IPS-20b (cell line): ENCODE measurements at regions not wholly inside any gene's neighbourhood (a gene's known extent, or its start where the extent isn't known, plus 50 kb on each side); places are given as distances from the start of the nearest gene placed in this dataset.

ENCODE experiments used
- H3K27ac ChIP-seq: one replicate; pipeline ENCODE4 v1.5.1; 2013; ENCODE audit warnings: low read length
- H3K27me3 ChIP-seq: 2 replicates; pipeline ENCODE4 v1.6.1; 2013; ENCODE audit warnings: mild to moderate bottlenecking, low read length, inconsistent platforms; ENCODE audit not compliant: insufficient read depth
- H3K36me3 ChIP-seq: 2 replicates; pipeline ENCODE4 v1.6.1; 2013; ENCODE audit warnings: low read depth, mild to moderate bottlenecking, inconsistent platforms, low read length, moderate library complexity; ENCODE audit not compliant: insufficient read depth
- H3K4me1 ChIP-seq: 2 replicates; pipeline ENCODE4 v1.6.1; 2013; ENCODE audit warnings: mild to moderate bottlenecking, control low read depth, inconsistent platforms, low read length, moderate library complexity; ENCODE audit not compliant: insufficient read depth
- H3K4me3 ChIP-seq: 2 replicates; pipeline ENCODE4 v1.5.1; 2013; ENCODE audit warnings: mild to moderate bottlenecking, low read length, inconsistent platforms
- H3K9ac ChIP-seq: 2 replicates; pipeline ENCODE4 v1.6.1; 2013; ENCODE audit warnings: low read depth, mild to moderate bottlenecking, inconsistent platforms, low read length, moderate library complexity
- H3K9me3 ChIP-seq: 2 replicates; pipeline ENCODE4 v1.6.1; 2013; ENCODE audit warnings: mild to moderate bottlenecking, low read depth, low read length, inconsistent platforms; ENCODE audit not compliant: insufficient read depth

DNA sequence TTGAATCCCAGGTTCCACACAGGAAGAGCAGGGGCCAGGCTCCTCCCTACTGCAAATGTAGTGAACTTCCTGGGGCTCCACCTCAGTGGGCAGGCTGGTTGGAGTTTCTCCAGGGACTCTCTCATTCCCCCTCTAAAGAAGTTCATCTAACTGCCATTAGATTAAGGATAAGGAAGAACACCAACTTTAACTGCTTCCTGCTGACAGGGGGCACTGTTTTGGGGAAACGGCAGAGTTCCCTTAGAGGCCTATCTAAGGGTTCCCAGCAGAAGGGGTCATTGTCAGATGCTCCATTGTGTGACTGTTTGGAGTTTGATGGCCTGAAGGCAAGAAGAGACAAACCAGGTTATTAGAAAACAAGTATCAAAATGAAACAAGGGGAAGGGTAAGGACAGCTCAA lies 2159.7 kb upstream of the PIK3C3 start:
- H3K4me1 ChIP-seq, result peaks cover 4% of the 10 kb centered on the region; the same call in 1 of the 2 replicates
- H3K9me3 ChIP-seq, result no peaks in the 10 kb centered on the region
- H3K27me3 ChIP-seq, result no peaks in the 10 kb centered on the region
- H3K36me3 ChIP-seq, result no peaks in the 10 kb centered on the region
- no peak overlapping the region for H3K27ac ChIP-seq
- no peak overlapping the region for H3K4me3 ChIP-seq
- H3K9ac ChIP-seq, result no peak overlapping the region

DNA sequence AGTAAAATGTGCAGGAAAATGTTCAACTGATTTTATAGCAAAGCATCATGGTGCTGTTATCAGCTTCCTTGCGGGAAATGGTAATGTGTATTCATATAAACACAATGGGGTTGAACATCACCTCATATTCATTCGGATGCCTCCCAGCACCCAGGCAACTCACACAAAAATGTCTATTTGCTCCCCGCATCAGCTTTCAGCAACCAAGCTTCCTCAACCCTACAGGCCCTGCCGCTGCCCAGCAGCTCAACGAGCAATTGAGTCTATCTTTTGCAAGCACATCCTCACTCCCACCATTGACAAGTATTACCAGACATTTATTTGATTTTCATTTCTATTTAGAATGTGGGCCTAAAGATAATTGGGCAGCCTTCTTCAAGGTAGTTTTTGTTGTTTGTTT lies 2161.4 kb upstream of the PIK3C3 start:
- H3K27ac ChIP-seq, result no peak overlapping the region
- H3K27me3 ChIP-seq, result no peaks in the 10 kb centered on the region
- no peaks in the 10 kb centered on the region for H3K36me3 ChIP-seq
- peaks cover 10% of the 10 kb centered on the region; the same call in 1 of the 2 replicates for H3K4me1 ChIP-seq
- no peak overlapping the region for H3K9ac ChIP-seq
- no peak overlapping the region for H3K4me3 ChIP-seq
- H3K9me3 ChIP-seq, result no peaks in the 10 kb centered on the region

DNA sequence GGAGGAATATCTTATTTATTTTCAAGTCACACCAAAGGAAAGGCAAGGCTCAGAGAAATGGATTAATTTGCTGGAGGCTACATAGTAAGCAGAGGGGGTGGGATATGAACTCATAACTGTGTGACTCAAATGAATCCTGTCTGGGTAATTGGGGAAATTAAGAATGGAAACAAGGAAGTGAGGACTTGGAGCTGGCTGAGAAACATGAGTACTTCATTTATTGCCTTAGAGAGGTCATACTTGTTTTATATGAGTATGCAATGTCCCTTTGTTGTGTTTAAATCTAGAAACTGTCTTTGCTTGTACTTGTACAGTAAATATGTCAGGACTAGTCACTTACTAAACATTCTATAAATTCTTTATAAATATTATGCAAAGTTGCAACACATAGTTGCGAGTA lies 2166.7 kb upstream of the PIK3C3 start:
- Histone ChIP-seq H3K9me3 (no peaks in the 10 kb centered on the region), H3K4me3 (no peak overlapping the region), H3K9ac (no peak overlapping the region), H3K27ac (no peak overlapping the region), H3K4me1 (peaks cover 42% of the 10 kb centered on the region), H3K27me3 (no peaks in the 10 kb centered on the region), H3K36me3 (no peaks in the 10 kb centered on the region)

DNA sequence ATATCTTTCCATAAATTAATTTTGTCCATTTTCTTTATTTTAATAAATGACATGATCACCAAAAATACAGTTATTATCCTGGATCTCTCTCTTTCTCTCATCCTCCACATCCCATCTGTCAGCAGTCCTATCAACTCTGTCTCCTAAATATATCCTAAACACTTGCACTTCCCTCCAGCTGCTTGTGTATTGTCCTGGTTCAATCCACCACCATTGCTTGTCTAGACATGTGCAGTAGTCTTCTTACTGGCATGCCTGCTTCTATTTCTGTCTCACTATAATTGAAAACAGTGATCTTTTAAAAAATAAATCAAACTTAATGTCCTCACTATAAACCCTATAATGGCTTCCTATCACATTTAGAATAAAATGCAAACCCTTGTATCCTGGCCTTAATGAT lies 2168.6 kb upstream of the PIK3C3 start:
- Histone ChIP-seq H3K27ac (no peak overlapping the region), H3K4me3 (no peak overlapping the region), H3K27me3 (no peaks in the 10 kb centered on the region), H3K9me3 (no peaks in the 10 kb centered on the region), H3K4me1 (peaks cover 40% of the 10 kb centered on the region), H3K36me3 (no peaks in the 10 kb centered on the region), H3K9ac (no peak overlapping the region)

DNA sequence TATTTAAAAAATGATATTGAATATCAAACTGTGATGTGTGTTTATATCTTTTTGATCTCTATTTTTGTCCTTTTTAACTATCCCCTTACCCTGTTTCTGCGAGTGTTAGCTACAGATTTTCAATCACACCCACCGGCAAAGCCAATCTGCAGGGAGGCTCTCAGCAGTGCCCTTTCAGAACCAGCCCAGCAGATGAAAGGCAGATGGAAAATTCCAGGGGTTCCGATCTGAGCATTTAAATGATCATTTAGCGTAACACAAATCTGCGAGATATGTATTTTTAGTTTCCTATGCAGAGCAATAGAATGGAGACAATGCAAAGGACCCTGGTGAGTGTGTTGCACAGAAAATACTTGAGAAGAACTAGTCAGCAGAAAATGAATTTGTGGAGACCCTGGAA lies 2170.5 kb upstream of the PIK3C3 start:
- Histone ChIP-seq H3K9ac (no peak overlapping the region), H3K27ac (no peak overlapping the region), H3K36me3 (no peaks in the 10 kb centered on the region), H3K9me3 (no peaks in the 10 kb centered on the region), H3K4me3 (no peak overlapping the region), H3K27me3 (no peaks in the 10 kb centered on the region), H3K4me1 (peaks cover 40% of the 10 kb centered on the region)

DNA sequence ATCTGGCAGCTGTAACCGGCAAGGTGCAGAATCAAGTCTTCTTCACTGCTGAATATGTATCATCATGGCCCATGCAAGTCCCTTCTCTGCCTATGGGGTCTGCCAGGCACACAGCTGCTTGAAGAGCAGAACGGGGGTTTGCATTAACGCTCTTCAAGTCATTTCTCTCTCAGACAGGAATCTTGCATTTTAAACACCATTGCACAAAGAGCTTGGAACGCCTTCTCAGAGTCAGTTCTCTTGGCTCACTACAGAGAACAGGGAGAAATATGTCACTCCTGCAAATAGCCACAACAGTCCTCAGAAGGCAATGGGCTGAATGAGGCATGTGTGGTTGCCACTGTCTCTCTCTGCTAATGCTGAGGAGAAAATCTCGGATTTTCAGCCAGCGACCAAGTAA lies 2173.5 kb upstream of the PIK3C3 start:
- no peaks in the 10 kb centered on the region for H3K36me3 ChIP-seq
- H3K9ac ChIP-seq, result no peak overlapping the region
- H3K27ac ChIP-seq, result no peak overlapping the region
- H3K4me1 ChIP-seq, result peaks cover 16% of the 10 kb centered on the region; the same call in 1 of the 2 replicates
- no peaks in the 10 kb centered on the region for H3K27me3 ChIP-seq
- no peaks in the 10 kb centered on the region for H3K9me3 ChIP-seq
- no peak overlapping the region for H3K4me3 ChIP-seq

DNA sequence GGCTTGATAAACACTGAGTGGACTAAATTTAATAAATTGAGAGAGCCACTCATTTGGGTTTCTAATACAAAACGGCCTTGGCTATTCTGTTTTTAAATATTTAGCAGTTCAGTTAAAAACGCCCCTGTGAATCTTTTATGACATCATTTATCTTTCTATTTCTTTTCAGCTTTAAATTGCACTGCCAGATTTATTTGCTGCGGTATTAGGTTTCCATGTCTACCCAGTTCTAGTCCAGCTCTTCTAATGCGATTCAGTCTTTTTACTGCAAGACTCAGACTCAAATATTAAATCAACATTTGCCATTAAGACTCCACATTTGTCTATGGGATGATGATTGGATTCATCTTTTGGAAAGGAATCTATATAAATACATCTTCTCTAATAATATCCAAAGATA lies 2174.3 kb upstream of the PIK3C3 start:
- no peaks in the 10 kb centered on the region for H3K27me3 ChIP-seq
- H3K4me3 ChIP-seq, result no peak overlapping the region
- H3K9ac ChIP-seq, result no peak overlapping the region
- no peaks in the 10 kb centered on the region for H3K9me3 ChIP-seq
- no peaks in the 10 kb centered on the region for H3K36me3 ChIP-seq
- H3K4me1 ChIP-seq, result peaks cover 13% of the 10 kb centered on the region; the same call in 1 of the 2 replicates
- H3K27ac ChIP-seq, result no peak overlapping the region

DNA sequence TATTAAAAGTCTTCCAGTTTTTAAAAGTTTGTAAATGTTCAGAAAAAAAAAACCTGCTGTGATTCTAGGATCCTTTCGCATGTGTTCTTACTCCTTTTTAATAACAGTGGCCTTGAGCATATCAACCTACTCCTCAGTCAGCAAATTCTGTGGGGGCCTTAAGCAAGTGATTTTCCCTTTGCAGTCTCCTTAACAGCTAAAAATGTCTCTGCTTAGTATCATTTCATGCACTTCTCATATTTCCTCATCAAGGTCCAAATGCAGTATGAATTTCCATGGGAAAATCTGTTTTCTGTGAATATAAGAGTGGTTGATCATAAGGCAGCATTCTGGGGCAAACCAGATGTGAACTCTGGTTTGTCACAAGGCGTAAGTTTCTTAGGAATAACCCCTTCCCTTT lies 2175.1 kb upstream of the PIK3C3 start:
- no peak overlapping the region for H3K27ac ChIP-seq
- no peak overlapping the region for H3K9ac ChIP-seq
- H3K9me3 ChIP-seq, result no peaks in the 10 kb centered on the region
- H3K27me3 ChIP-seq, result no peaks in the 10 kb centered on the region
- H3K4me1 ChIP-seq, result peaks cover 13% of the 10 kb centered on the region; the same call in 1 of the 2 replicates
- H3K36me3 ChIP-seq, result no peaks in the 10 kb centered on the region
- H3K4me3 ChIP-seq, result no peak overlapping the region

DNA sequence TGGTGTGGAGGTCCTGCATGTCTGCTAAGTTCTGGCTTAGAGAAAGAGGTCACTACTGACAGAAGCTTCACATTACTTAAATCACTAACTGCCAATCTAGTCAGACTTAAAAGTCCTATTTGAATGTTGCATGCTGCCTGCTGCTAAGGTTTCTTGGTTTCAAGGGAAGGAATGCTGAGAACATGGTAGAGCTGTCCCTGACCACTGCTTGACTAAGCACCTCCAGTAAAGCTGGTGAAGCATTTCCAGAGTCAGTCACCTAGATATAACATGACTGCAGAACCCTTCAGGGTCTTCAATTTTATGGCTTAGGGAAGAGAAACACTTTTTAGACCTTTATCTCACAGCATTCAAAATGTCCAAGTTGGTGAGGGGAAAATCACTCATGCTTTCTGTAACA lies 2178.3 kb upstream of the PIK3C3 start:
- Histone ChIP-seq H3K27ac (no peak overlapping the region), H3K4me3 (no peak overlapping the region), H3K9ac (no peak overlapping the region), H3K36me3 (no peaks in the 10 kb centered on the region), H3K9me3 (no peaks in the 10 kb centered on the region), H3K4me1 (no peaks in the 10 kb centered on the region), H3K27me3 (no peaks in the 10 kb centered on the region)

DNA sequence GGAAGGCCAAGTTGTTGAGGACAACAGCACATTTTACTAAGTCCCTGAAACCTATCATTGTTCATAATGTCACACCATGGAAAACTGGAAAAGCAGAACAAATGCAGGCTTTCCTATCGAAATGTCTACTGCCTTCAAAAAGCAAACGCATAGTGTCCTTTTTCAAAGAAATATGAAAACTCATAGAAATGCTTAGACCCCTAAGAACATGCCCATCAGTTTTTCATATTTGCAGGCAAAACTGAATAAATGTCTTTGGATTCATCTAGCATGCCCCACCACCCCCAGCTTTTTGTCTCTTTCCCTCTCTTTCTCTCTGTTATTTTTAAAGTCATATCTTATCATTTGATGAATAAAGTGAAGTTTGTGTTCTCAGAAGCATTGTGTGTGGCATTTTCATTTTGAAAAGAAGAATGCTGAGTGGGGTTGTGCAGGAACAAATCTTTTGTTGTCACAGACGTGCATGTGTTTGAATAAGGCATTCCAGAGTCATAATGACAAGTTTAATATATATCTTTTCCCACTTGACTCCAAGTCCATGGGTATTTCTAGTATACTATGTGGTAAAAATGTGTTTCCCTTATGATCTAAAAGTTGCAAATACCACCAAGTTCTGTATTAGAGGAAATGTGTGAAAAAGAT lies 2180.0 kb upstream of the PIK3C3 start:
- H3K36me3 ChIP-seq, result no peaks in the 10 kb centered on the region
- no peak overlapping the region for H3K4me3 ChIP-seq
- H3K9me3 ChIP-seq, result no peaks in the 10 kb centered on the region
- H3K4me1 ChIP-seq, result no peaks in the 10 kb centered on the region
- H3K27me3 ChIP-seq, result no peaks in the 10 kb centered on the region
- H3K9ac ChIP-seq, result no peak overlapping the region
- H3K27ac ChIP-seq, result no peak overlapping the region

DNA sequence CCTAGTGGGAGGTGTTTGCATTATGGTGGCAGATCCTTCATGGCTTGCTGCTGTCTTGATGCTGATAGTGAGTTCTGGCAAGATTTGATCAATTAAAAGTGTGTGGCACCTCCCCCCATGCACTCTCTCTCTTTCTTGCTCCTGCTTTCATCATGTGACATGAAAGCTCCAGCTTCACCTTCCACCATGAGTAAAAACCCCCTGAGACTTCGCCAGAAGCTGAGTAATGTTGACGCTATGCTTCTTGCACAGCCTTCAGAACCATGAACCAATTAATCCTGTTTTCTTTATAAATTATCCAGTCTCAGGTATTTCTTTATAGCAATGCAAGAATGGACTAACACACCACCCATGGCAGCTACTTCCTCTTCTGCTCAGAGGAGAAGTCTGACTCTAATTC lies 2181.4 kb upstream of the PIK3C3 start:
- Histone ChIP-seq H3K9ac (no peak overlapping the region), H3K36me3 (no peaks in the 10 kb centered on the region)

DNA sequence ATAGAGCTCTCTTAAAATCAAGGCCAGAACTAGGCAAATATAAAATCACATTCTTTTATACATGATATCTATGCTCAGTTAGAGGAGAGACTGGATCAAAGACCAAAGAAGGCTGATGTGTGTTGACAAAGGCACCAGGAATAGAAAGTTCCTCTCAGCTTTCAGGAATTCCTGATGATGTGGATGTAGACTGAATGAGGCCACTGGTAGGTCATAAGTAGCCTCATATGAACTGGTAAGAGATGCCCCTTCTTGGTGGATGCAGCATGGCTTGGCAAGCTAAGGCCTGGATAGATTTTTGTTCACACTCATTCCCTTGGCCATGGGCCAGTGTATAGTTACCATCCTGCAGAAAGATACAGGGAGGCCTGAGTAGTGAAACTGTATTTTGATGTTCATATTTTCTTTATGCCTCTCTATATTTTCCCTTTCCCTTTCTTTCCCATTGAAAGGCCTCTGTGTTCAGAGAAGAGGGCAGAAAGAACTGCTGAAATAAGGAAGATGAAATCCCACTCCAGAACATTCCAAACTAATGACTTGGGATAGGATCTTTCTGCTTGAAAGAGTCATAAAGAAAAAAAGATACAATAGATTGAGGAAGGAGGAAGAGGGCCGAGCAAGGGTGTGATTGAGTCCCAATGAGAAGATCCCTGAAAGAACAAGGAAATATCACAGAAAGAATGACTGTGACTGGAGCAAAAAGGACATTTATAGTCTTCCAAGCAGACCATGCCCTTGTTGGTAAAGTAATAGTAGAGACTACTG lies 2182.7 kb upstream of the PIK3C3 start:
- Histone ChIP-seq H3K27ac (no peak overlapping the region), H3K9me3 (no peaks in the 10 kb centered on the region), H3K9ac (no peak overlapping the region), H3K4me1 (no peaks in the 10 kb centered on the region), H3K36me3 (no peaks in the 10 kb centered on the region), H3K27me3 (no peaks in the 10 kb centered on the region), H3K4me3 (no peak overlapping the region)

More for the DNA sequence above, 2181.4 kb upstream of the PIK3C3 start:
- Histone ChIP-seq H3K9me3 (no peaks in the 10 kb centered on the region), H3K27me3 (no peaks in the 10 kb centered on the region), H3K27ac (no peak overlapping the region), H3K4me3 (no peak overlapping the region), H3K4me1 (no peaks in the 10 kb centered on the region)
